ENCODE measurements at regions not wholly inside any gene's neighbourhood (a gene's known extent, or its start where the extent isn't known, plus 50 kb on each side); places are given as distances from the start of the nearest gene placed in this dataset.

DNA sequence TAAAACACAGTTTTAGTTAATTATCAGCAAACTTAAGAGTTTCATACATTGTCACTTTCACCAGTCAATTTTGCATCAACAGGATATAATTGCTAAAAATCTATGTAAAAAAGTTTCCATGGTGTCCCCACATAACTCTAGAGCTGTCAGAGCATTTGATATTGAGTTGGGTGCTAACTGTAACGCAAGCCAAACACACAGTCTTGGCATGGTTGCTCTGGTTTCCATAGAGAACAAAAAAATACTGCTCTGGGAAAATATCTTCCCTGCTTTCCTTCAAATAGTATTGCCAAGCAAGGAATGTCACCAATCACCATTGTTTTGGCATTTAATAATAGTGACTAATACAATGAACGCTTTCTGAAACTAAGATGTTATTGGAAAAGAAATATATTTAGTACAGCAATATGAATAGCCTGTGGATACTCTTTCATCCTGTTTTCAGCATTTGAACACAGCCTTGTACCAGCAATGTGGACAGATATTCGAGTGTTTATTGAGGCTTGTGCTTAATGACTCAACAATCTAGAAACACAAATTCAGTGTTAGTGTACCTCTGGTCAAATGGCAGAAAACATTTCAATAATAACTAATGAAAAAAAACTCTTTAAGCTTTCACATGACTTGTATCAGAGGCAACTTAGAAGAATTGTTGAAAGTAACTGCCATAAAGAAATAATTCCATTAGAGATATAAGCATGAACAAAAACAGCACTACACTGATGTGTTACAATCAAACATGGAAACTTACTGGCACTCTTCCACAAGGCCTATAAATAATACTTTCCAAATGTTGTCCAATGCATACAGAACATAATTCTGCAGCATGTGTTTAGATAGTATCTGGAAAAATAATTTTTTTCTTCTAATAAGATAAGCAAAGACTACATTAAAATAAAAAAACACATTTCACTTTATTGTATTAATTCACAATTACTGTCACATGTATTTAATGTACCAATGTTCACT lies 1469.5 kb upstream of the CELF2 start:
- Histone ChIP-seq H3K4me2 (ENCODE audit: control insufficient read depth, extremely low read depth, insufficient read depth, low read depth, low read length) (no peak overlapping the region), H3K4me3 (ENCODE audit: control insufficient read depth in 2 of 3, extremely low read depth in 1 of 3, insufficient read depth in 2 of 3, low read depth in 1 of 3, low read length in 3 of 3) (no peak overlapping the region), H3K9me1 (ENCODE audit: control insufficient read depth, extremely low read depth, insufficient read depth, low read length) (no peaks in the 10 kb centered on the region), H3K4me1 (ENCODE audit: control insufficient read depth, extremely low read depth, insufficient read depth, low read length) (no peaks in the 10 kb centered on the region), H4K20me1 (ENCODE audit: control insufficient read depth, extremely low read depth, insufficient read depth, low read length) (no peaks in the 10 kb centered on the region), H3K27me3 (ENCODE audit: control insufficient read depth, extremely low read depth, insufficient read depth, low read length) (no peaks in the 10 kb centered on the region), H3K79me2 (ENCODE audit: control insufficient read depth, insufficient read depth, low read length) (no peaks in the 10 kb centered on the region), H3K9me3 (ENCODE audit: control insufficient read depth, low read depth, low read length) (no peaks in the 10 kb centered on the region), H3K27ac (ENCODE audit: control insufficient read depth, insufficient read depth, low read length) (no peak overlapping the region), H3K36me3 (ENCODE audit: control insufficient read depth in 2 of 2, extremely low read depth in 1 of 2, insufficient read depth in 2 of 2, low read length in 2 of 2) (no peaks in the 10 kb centered on the region), H3K9ac (ENCODE audit: control insufficient read depth, extremely low read depth, insufficient read depth, low read length) (no peak overlapping the region), H2AFZ (ENCODE audit: control insufficient read depth, low read length) (no peak overlapping the region)
- DNase-seq (ENCODE audit: low read depth, low spot score), result no peak
- no peak for FAIRE-seq
- dilution Hi-C loops (cut with MboI; ENCODE audit: extremely low pct_ligation_motif_present, low sequenced_read_pairs), result no loop called here
- no peak for TF ChIP-seq CTCF (optimal IDR thresholded peaks at IDR 0.05 in 1 of 3, IDR thresholded peaks at IDR 0.05 in 1 of 3, conservative IDR thresholded peaks at IDR 0.05 in 1 of 3; ENCODE audit: extremely low read depth in 1 of 3, insufficient read depth in 2 of 3, low read length in 3 of 3)
- no peak for TF ChIP-seq EZH2 (IDR thresholded peaks at IDR 0.05; ENCODE audit: low read length)

DNA sequence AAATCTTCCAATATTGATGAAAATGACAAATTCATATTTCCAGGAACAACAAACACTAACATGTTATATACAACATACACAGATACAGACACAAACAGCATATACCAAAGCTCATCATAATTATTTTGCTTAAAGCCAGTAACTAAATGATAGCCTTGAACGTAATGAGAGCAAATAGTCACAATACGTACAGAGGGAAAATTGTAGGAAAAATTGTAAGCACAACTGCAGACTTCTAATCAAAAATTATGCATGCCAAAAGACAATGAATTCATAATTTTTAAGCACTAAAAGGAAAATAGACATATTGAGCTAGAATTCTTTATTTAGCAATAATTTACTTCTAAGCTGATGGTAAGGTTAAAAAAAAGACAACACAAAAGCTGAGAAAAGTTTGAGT lies 1466.9 kb upstream of the CELF2 start:
- Histone ChIP-seq H2AFZ (ENCODE audit: control insufficient read depth, low read length) (no peak overlapping the region), H3K27ac (ENCODE audit: control insufficient read depth, insufficient read depth, low read length) (no peak overlapping the region), H3K79me2 (ENCODE audit: control insufficient read depth, insufficient read depth, low read length) (no peaks in the 10 kb centered on the region), H3K36me3 (ENCODE audit: control insufficient read depth in 2 of 2, extremely low read depth in 1 of 2, insufficient read depth in 2 of 2, low read length in 2 of 2) (no peaks in the 10 kb centered on the region), H3K4me1 (ENCODE audit: control insufficient read depth, extremely low read depth, insufficient read depth, low read length) (no peaks in the 10 kb centered on the region), H3K9ac (ENCODE audit: control insufficient read depth, extremely low read depth, insufficient read depth, low read length) (no peak overlapping the region), H4K20me1 (ENCODE audit: control insufficient read depth, extremely low read depth, insufficient read depth, low read length) (no peaks in the 10 kb centered on the region), H3K4me2 (ENCODE audit: control insufficient read depth, extremely low read depth, insufficient read depth, low read depth, low read length) (no peak overlapping the region), H3K27me3 (ENCODE audit: control insufficient read depth, extremely low read depth, insufficient read depth, low read length) (no peaks in the 10 kb centered on the region), H3K4me3 (ENCODE audit: control insufficient read depth in 2 of 3, extremely low read depth in 1 of 3, insufficient read depth in 2 of 3, low read depth in 1 of 3, low read length in 3 of 3) (no peak overlapping the region), H3K9me1 (ENCODE audit: control insufficient read depth, extremely low read depth, insufficient read depth, low read length) (no peaks in the 10 kb centered on the region), H3K9me3 (ENCODE audit: control insufficient read depth, low read depth, low read length) (no peaks in the 10 kb centered on the region)
- dilution Hi-C loops (cut with MboI; ENCODE audit: extremely low pct_ligation_motif_present, low sequenced_read_pairs), result no loop called here
- FAIRE-seq (no peak), DNase-seq (ENCODE audit: low read depth, low spot score) (no peak)
- TF ChIP-seq EZH2 (IDR thresholded peaks at IDR 0.05; ENCODE audit: low read length), result no peak
- no peak for TF ChIP-seq CTCF (optimal IDR thresholded peaks at IDR 0.05 in 1 of 3, IDR thresholded peaks at IDR 0.05 in 1 of 3, conservative IDR thresholded peaks at IDR 0.05 in 1 of 3; ENCODE audit: extremely low read depth in 1 of 3, insufficient read depth in 2 of 3, low read length in 3 of 3)
